Neural progenitor cell (in vitro differentiated cells): ENCODE measurements at regions not wholly inside any gene's neighbourhood (a gene's known extent, or its start where the extent isn't known, plus 50 kb on each side); places are given as distances from the start of the nearest gene placed in this dataset.

Experiments used
- DNase-seq: peaks from one replicate; pipeline ENCODE4 v3.0.0-alpha.2; 2016; ENCODE audit warnings: low spot score
- H2AFZ ChIP-seq: fragments of 200-600 bp; sonication (generic); replicated peaks from 2 replicates; pipeline ENCODE4 v1.6.1; 2016; ENCODE audit warnings: antibody characterized with exemption
- H3F3A ChIP-seq: fragments of 200-600 bp; sonication (generic); 2 replicates; pipeline ENCODE4 v1.6.1; 2016; ENCODE audit warnings: antibody characterized with exemption, low read depth
- H3K27ac ChIP-seq: fragments of 200-600 bp; sonication (generic); 2 replicates; pipeline ENCODE4 v1.5.1; 2016; ENCODE audit warnings: mild to moderate bottlenecking
- H3K27me3 ChIP-seq: fragments of 200-600 bp; sonication (generic); 2 replicates; pipeline ENCODE4 v1.6.1; 2016; ENCODE audit warnings: mild to moderate bottlenecking, moderate library complexity
- H3K36me3 ChIP-seq: fragments of 200-600 bp; sonication (generic); 2 replicates; pipeline ENCODE4 v1.5.1; 2016
- H3K4me1 ChIP-seq: fragments of 200-600 bp; sonication (generic); 2 replicates; pipeline ENCODE4 v1.6.1; 2016; ENCODE audit warnings: mixed run types
- H3K4me2 ChIP-seq: fragments of 200-600 bp; sonication (generic); 2 replicates; pipeline ENCODE4 v1.6.1; 2016
- H3K4me3 ChIP-seq: fragments of 200-600 bp; sonication (generic); 2 replicates; pipeline ENCODE4 v1.5.1; 2016
- H3K79me2 ChIP-seq: fragments of 200-600 bp; sonication (generic); 2 replicates; pipeline ENCODE4 v1.6.1; 2016; ENCODE audit warnings: low read depth
- H3K9ac ChIP-seq: fragments of 200-600 bp; sonication (generic); 2 replicates; pipeline ENCODE4 v1.6.1; 2016
- H3K9me3 ChIP-seq: fragments of 200-600 bp; sonication (generic); 2 replicates; pipeline ENCODE4 v1.5.1; 2016; ENCODE audit warnings: low read depth
- H4K20me1 ChIP-seq: fragments of 200-600 bp; sonication (generic); 2 replicates; pipeline ENCODE4 v1.6.1; 2016; ENCODE audit warnings: low read depth
- H3K27ac Mint-ChIP-seq: 3 replicates; pipeline ENCODE4 v1.8.0; 2021; ENCODE audit warnings: mixed read lengths
- H3K27me3 Mint-ChIP-seq: 2 replicates; pipeline ENCODE4 v1.8.0; 2022; ENCODE audit warnings: low read depth, mild to moderate bottlenecking, inconsistent platforms, moderate library complexity, mixed read lengths; ENCODE audit not compliant: insufficient read depth
- H3K36me3 Mint-ChIP-seq: 3 replicates; pipeline ENCODE4 v1.8.0; 2021; ENCODE audit warnings: mixed read lengths
- H3K4me1 Mint-ChIP-seq: 3 replicates; pipeline ENCODE4 v1.8.0; 2021; ENCODE audit warnings: mixed read lengths
- H3K4me3 Mint-ChIP-seq: 3 replicates; pipeline ENCODE4 v1.8.0; 2021; ENCODE audit warnings: mild to moderate bottlenecking, moderate library complexity, mixed read lengths
- H3K9me3 Mint-ChIP-seq: 3 replicates; pipeline ENCODE4 v1.8.0; 2020; ENCODE audit warnings: mixed read lengths
- EZH2 ChIP-seq: fragments of 200-600 bp; sonication (generic); IDR thresholded peaks from 2 replicates; pipeline ENCODE4 v1.6.1; 2017; ENCODE audit warnings: antibody characterized with exemption, mild to moderate bottlenecking, moderate library complexity
- EZH2phosphoT487 ChIP-seq: fragments of 200-600 bp; sonication (generic); IDR thresholded peaks from 2 replicates; pipeline ENCODE4 v1.6.1; 2017; ENCODE audit warnings: antibody characterized with exemption
- TF ChIP-seq, protein P1 (sequence below): fragments of 200-600 bp; sonication (generic); IDR thresholded peaks from 2 replicates; pipeline ENCODE4 v1.5.1; 2017; ENCODE audit warnings: antibody characterized with exemption, mild to moderate bottlenecking

DNA sequence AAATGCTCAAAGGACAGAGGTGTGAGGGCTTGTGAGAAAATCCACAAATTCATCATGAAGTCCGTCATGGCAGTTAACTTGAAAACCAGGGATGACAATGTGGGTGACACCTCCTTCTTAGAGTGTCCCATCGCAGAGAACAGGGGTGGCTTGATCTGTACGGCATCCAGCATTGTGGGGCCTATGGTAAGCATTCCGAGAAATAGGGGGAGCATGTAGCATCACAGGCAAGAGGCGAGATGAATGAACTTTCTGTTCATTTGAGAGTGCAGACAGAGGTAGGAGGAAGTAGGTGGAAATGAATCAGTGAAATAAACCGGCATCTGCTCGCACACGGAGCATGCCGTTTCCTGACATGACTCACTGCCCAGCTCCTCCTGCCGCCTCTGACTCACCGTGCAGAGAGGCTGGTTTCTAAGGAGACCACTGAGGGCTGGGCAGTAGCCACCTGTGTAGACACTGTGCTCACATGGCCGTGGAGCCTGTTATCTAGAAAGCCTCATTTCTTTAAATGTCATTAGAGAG is 339.0 kb downstream of the RFC3 start:
- Histone ChIP-seq H3K27ac (no peak overlapping the region), H3K27me3 (no peaks in the 10 kb centered on the region), H3K36me3 (no peaks in the 10 kb centered on the region), H4K20me1 (no peaks in the 10 kb centered on the region), H2AFZ (no peak overlapping the region), H3K79me2 (no peaks in the 10 kb centered on the region), H3K9ac (no peak overlapping the region), H3K4me1 (peaks cover 45% of the 10 kb centered on the region), H3K4me2 (no peak overlapping the region), H3K9me3 (no peaks in the 10 kb centered on the region), H3K4me3 (no peak overlapping the region), H3F3A (peaks cover 16% of the 10 kb centered on the region)
- DNase-seq, result no peak
- Mint-ChIP-seq H3K27ac (no peak overlapping the region), H3K9me3 (no peaks in the 10 kb centered on the region), H3K36me3 (no peaks in the 10 kb centered on the region), H3K4me3 (peak overlapping the region; percentile 13), H3K27me3 (peaks cover 3% of the 10 kb centered on the region), H3K4me1 (peaks cover 31% of the 10 kb centered on the region)
- TF ChIP-seq EZH2, result no peak
- TF ChIP-seq EZH2phosphoT487, result no peak
- TF ChIP-seq, protein P1, sequence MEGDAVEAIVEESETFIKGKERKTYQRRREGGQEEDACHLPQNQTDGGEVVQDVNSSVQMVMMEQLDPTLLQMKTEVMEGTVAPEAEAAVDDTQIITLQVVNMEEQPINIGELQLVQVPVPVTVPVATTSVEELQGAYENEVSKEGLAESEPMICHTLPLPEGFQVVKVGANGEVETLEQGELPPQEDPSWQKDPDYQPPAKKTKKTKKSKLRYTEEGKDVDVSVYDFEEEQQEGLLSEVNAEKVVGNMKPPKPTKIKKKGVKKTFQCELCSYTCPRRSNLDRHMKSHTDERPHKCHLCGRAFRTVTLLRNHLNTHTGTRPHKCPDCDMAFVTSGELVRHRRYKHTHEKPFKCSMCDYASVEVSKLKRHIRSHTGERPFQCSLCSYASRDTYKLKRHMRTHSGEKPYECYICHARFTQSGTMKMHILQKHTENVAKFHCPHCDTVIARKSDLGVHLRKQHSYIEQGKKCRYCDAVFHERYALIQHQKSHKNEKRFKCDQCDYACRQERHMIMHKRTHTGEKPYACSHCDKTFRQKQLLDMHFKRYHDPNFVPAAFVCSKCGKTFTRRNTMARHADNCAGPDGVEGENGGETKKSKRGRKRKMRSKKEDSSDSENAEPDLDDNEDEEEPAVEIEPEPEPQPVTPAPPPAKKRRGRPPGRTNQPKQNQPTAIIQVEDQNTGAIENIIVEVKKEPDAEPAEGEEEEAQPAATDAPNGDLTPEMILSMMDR, result no peak

DNA sequence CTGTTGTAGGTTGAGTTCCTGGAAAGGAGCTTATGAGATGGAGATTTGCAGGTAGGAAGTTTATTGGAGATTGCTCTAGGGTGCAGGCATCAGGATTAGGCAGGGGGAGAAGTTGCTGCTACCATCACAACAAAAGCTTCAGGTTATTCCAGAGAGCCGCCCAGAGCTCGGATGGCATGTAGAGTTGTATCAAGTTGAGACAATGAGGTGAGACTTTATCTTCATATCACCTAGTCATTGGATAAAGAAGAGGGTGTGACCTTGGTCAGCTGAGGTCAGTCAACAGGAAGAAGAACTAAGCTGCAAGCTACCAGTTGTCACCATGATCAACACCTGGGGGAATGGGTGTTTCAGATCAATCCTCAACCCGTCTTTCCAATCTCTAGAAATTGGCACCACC is 342.0 kb downstream of the RFC3 start:
- H3K9me3 Mint-ChIP-seq, result no peaks in the 10 kb centered on the region
- H2AFZ ChIP-seq, result no peak overlapping the region
- H3K27me3 ChIP-seq, result no peaks in the 10 kb centered on the region
- H3K79me2 ChIP-seq, result no peaks in the 10 kb centered on the region
- no peak for DNase-seq
- H3K27me3 Mint-ChIP-seq, result peaks cover 3% of the 10 kb centered on the region
- H3K4me3 Mint-ChIP-seq, result no peak overlapping the region
- no peak overlapping the region for H3K27ac Mint-ChIP-seq
- peaks cover 58% of the 10 kb centered on the region for H3K4me1 ChIP-seq
- no peak overlapping the region for H3K4me3 ChIP-seq
- H3K27ac ChIP-seq, result no peak overlapping the region
- no peaks in the 10 kb centered on the region for H3K36me3 Mint-ChIP-seq
- H3K4me2 ChIP-seq, result no peak overlapping the region
- TF ChIP-seq, protein P1, result no peak
- TF ChIP-seq EZH2phosphoT487 (no peak), EZH2 (no peak)
- H4K20me1 ChIP-seq, result no peaks in the 10 kb centered on the region
- H3K9ac ChIP-seq, result no peak overlapping the region
- H3F3A ChIP-seq, result peaks cover 32% of the 10 kb centered on the region
- no peaks in the 10 kb centered on the region for H3K9me3 ChIP-seq
- no peaks in the 10 kb centered on the region for H3K36me3 ChIP-seq
- peaks cover 46% of the 10 kb centered on the region for H3K4me1 Mint-ChIP-seq

DNA sequence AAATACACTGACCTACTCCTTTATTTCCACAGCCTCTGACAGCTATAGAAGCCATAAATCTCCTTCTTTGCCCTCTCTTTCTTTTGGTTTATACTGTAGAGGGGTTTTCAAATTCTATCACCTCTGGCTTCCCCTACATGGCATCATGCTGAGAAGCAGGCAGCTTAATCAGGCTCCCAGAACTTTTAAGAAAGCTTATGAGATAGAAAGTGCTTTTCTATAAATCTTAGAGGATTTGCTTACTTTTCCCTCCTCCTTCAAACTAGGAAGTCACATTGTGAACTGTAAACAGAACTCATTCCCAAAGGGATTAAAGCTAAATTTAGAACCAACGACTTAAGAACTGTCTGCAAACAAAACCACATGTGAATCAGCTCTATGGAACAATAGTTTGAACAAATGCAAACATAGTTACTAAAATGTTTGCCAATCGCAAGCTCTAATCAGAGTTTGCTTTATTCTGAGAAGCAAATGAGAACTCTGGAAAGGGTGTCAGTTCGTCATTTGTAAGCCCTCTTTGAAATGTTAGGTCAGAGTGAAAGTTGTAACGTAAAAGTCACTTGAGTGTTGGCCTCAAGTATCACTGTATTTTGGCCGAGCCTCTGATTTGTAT is 344.1 kb downstream of the RFC3 start:
- peak overlapping the region; percentile 42 for H3K4me2 ChIP-seq
- TF ChIP-seq EZH2 (no peak), EZH2phosphoT487 (no peak)
- TF ChIP-seq, protein P1, result no peak
- no peak overlapping the region for H3K9ac ChIP-seq
- Mint-ChIP-seq H3K9me3 (no peaks in the 10 kb centered on the region), H3K27ac (no peak overlapping the region), H3K4me1 (peaks cover 30% of the 10 kb centered on the region), H3K36me3 (no peaks in the 10 kb centered on the region), H3K27me3 (peaks cover 3% of the 10 kb centered on the region), H3K4me3 (no peak overlapping the region)
- H3K36me3 ChIP-seq, result no peaks in the 10 kb centered on the region
- no peaks in the 10 kb centered on the region for H4K20me1 ChIP-seq
- H3K4me3 ChIP-seq, result no peak overlapping the region
- H3K9me3 ChIP-seq, result no peaks in the 10 kb centered on the region
- H3K27ac ChIP-seq, result peak overlapping the region; percentile 89
- no peaks in the 10 kb centered on the region for H3K27me3 ChIP-seq
- H3K79me2 ChIP-seq, result no peaks in the 10 kb centered on the region
- H3F3A ChIP-seq, result peaks cover 30% of the 10 kb centered on the region
- H2AFZ ChIP-seq, result peak overlapping the region; percentile 60
- DNase-seq, result peak; percentile 41
- H3K4me1 ChIP-seq, result peaks cover 47% of the 10 kb centered on the region
